Parathyroid adenoma (tissue), 2 donors: ENCODE measurements at regions not wholly inside any gene's neighbourhood (a gene's known extent, or its start where the extent isn't known, plus 50 kb on each side); places are given as distances from the start of the nearest gene placed in this dataset.

Experiments used
- H2AFZ ChIP-seq: fragments of 300-600 bp; sonication (generic); one replicate; pipeline ENCODE4 v1.7.0; 2017; ENCODE audit warnings: antibody characterized with exemption, mild to moderate bottlenecking
- H3K27ac ChIP-seq: fragments of 300-600 bp; sonication (generic); one replicate; pipeline ENCODE4 v1.7.0; 2017
- H3K27me3 ChIP-seq: fragments of 300-600 bp; sonication (generic); one replicate; pipeline ENCODE4 v1.7.0; 2017; ENCODE audit warnings: low read length; ENCODE audit not compliant: control insufficient read depth, insufficient read depth
- H3K36me3 ChIP-seq: fragments of 300-600 bp; sonication (generic); one replicate; pipeline ENCODE4 v1.7.0; 2017; ENCODE audit warnings: low read length; ENCODE audit not compliant: control insufficient read depth, insufficient read depth
- H3K4me1 ChIP-seq: fragments of 300-600 bp; sonication (generic); one replicate; pipeline ENCODE4 v1.7.0; 2017; ENCODE audit warnings: control low read depth
- H3K4me2 ChIP-seq: fragments of 300-600 bp; sonication (generic); one replicate; pipeline ENCODE4 v1.7.0; 2017; ENCODE audit warnings: low read length
- H3K4me3 ChIP-seq: fragments of 300-600 bp; sonication (generic); one replicate; pipeline ENCODE4 v1.7.0; 2017; ENCODE audit warnings: low read depth, low read length
- H3K79me2 ChIP-seq: fragments of 300-600 bp; sonication (generic); one replicate; pipeline ENCODE4 v1.7.0; 2017; ENCODE audit warnings: control low read depth
- H3K9ac ChIP-seq: fragments of 300-600 bp; sonication (generic); one replicate; pipeline ENCODE4 v1.7.0; 2017; ENCODE audit warnings: mild to moderate bottlenecking
- H3K9me3 ChIP-seq: fragments of 300-600 bp; sonication (generic); one replicate; pipeline ENCODE4 v1.7.0; 2017; ENCODE audit warnings: low read length; ENCODE audit not compliant: control insufficient read depth
- CTCF ChIP-seq: fragments of 300-600 bp; sonication (generic); IDR thresholded peaks from one replicate; pipeline ENCODE4 v1.7.0; 2017; ENCODE audit warnings: antibody characterized with exemption, mild to moderate bottlenecking
- donor health status: primary hyperparathyroidism.

- Histone ChIP-seq H3K9ac (no peak overlapping the region), H3K4me3 (no peak overlapping the region), H3K27ac (no peak overlapping the region), H3K4me1 (no peaks in the 10 kb centered on the region), H3K27me3 (no peaks in the 10 kb centered on the region), H3K4me2 (no peak overlapping the region), H2AFZ (no peak overlapping the region), H3K9me3 (no peaks in the 10 kb centered on the region), H3K79me2 (no peaks in the 10 kb centered on the region), H3K36me3 (no peaks in the 10 kb centered on the region)
- no peak for TF ChIP-seq CTCF
Observed at GRCh38 chr6:81086991-81087390, 665.5 kb downstream of the TENT5A start.

DNA sequence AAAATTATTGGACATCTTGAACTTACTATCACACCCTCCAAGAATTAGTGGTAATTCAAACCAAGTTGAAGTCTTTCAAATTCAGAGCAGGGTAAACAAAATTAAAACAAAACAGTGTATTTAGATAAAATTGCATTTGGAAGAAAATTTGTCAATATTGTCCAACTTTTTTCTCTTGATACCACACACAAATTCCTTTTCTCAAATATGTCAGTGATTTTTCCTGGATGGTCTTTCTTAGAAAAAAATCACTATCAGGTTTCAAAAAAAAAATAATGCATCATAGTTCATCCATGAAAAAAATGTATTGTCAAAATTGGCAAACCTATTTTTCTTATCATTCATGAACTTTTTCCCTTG is 667.1 kb downstream of the TENT5A start:
- H3K4me2 ChIP-seq = no peak overlapping the region
- no peaks in the 10 kb centered on the region for H3K9me3 ChIP-seq
- no peak overlapping the region for H2AFZ ChIP-seq
- H3K36me3 ChIP-seq = no peaks in the 10 kb centered on the region
- H3K27ac ChIP-seq = no peak overlapping the region
- no peaks in the 10 kb centered on the region for H3K4me1 ChIP-seq
- no peaks in the 10 kb centered on the region for H3K27me3 ChIP-seq
- TF ChIP-seq CTCF = no peak
- no peaks in the 10 kb centered on the region for H3K79me2 ChIP-seq
- H3K9ac ChIP-seq = no peak overlapping the region
- no peak overlapping the region for H3K4me3 ChIP-seq

DNA sequence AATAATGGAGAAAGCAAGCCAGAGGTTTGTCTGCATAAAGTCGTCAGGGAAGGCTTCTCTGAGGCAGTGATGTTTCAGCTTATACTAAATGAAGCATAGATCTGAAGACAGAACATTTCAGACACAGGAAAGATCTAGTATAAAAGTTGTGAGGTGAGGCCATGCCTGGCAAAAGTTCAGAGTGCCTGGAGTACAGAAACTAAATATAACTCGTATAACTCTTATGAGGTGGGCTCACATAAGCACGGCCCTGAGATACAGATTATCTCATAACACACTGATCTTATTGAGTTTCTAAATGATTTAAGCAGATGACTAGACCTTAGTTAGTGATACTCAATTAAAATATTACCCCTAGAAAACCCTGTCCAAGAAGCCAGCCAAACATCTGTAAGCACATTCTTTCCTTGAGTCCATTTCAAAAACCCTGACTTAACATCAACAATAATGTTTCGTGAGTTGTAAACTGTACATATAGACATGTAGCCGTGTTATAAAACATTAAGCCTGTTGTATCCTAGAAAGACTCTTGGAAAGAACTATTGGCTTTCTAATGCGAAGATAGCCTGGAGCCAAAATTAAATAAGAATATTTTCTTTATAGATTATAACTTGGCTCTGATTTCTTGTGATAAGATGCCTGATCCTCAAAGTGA is 667.6 kb downstream of the TENT5A start:
- H3K27me3 ChIP-seq = no peaks in the 10 kb centered on the region
- H3K4me2 ChIP-seq = no peak overlapping the region
- no peak overlapping the region for H3K9ac ChIP-seq
- no peaks in the 10 kb centered on the region for H3K4me1 ChIP-seq
- no peak for TF ChIP-seq CTCF
- H3K36me3 ChIP-seq = no peaks in the 10 kb centered on the region
- H2AFZ ChIP-seq = no peak overlapping the region
- no peak overlapping the region for H3K27ac ChIP-seq
- H3K4me3 ChIP-seq = no peak overlapping the region
- no peaks in the 10 kb centered on the region for H3K9me3 ChIP-seq
- no peaks in the 10 kb centered on the region for H3K79me2 ChIP-seq

GRCh38 chr6:81075974-81076373 is 676.5 kb downstream of the TENT5A start:
- Histone ChIP-seq H3K9me3 (no peaks in the 10 kb centered on the region), H3K4me2 (no peak overlapping the region), H3K27me3 (no peaks in the 10 kb centered on the region), H3K36me3 (no peaks in the 10 kb centered on the region), H2AFZ (no peak overlapping the region), H3K4me3 (no peak overlapping the region), H3K27ac (no peak overlapping the region), H3K4me1 (no peaks in the 10 kb centered on the region), H3K9ac (no peak overlapping the region), H3K79me2 (no peaks in the 10 kb centered on the region)
- TF ChIP-seq CTCF = no peak

DNA sequence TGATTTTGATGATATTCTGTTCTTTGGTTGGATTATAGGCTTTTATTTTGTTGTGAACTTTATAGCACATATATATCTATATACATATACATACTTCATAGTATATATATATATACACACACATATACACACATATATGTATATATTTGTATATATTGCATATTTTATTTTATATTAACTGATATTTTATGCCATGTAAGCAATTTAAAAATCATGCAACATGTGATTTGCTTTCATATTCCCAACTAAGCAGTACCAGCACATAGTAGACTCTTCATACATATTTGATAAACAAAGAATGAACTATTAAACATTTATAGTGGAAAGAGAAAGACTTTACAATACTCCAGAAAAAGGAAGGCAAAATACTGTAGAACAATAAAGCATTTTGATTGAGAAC is 679.2 kb downstream of the TENT5A start:
- Histone ChIP-seq H3K9ac (no peak overlapping the region), H3K27ac (no peak overlapping the region), H3K4me2 (no peak overlapping the region), H3K27me3 (no peaks in the 10 kb centered on the region), H3K4me1 (no peaks in the 10 kb centered on the region), H3K36me3 (no peaks in the 10 kb centered on the region), H2AFZ (no peak overlapping the region), H3K79me2 (no peaks in the 10 kb centered on the region), H3K9me3 (no peaks in the 10 kb centered on the region), H3K4me3 (no peak overlapping the region)
- no peak for TF ChIP-seq CTCF
